ENCODE measurements at regions not wholly inside any gene's neighbourhood (a gene's known extent, or its start where the extent isn't known, plus 50 kb on each side); places are given as distances from the start of the nearest gene placed in this dataset.

- no peak for DNase-seq (ENCODE audit: low read depth)
These were observed 84.7 kb downstream of the MRPL46 start for GRCh38 chr15:88382482-88382983.

GRCh38 chr15:88378188-88378637 lies 89.0 kb downstream of the MRPL46 start:
- peak; percentile 10 for DNase-seq (ENCODE audit: low read depth)

GRCh38 chr15:88377509-88377908 lies 89.7 kb downstream of the MRPL46 start:
- no peak for DNase-seq (ENCODE audit: low read depth)

GRCh38 chr15:88376574-88377174 lies 90.5 kb downstream of the MRPL46 start:
- peak; percentile 8 for DNase-seq (ENCODE audit: low read depth)

- DNase-seq (ENCODE audit: low read depth): peak; percentile 41
These were observed 91.8 kb downstream of the MRPL46 start for GRCh38 chr15:88375234-88375927.

- no peak for DNase-seq (ENCODE audit: low read depth)
These were observed 102.1 kb downstream of the MRPL46 start for GRCh38 chr15:88365124-88365523.

GRCh38 chr15:88348579-88349230 lies 92.2 kb upstream of the NTRK3 start:
- DNase-seq (ENCODE audit: low read depth): no peak

- no peak for DNase-seq (ENCODE audit: low read depth)
These were observed 89.4 kb upstream of the NTRK3 start for GRCh38 chr15:88345962-88346361.

- no peak for DNase-seq (ENCODE audit: low read depth)
These were observed 88.2 kb upstream of the NTRK3 start for GRCh38 chr15:88344786-88345185.

GRCh38 chr15:88342666-88343065 lies 86.1 kb upstream of the NTRK3 start:
- DNase-seq (ENCODE audit: low read depth): no peak

GRCh38 chr15:88341653-88342052 lies 85.1 kb upstream of the NTRK3 start:
- no peak for DNase-seq (ENCODE audit: low read depth)

GRCh38 chr15:88341006-88341405 lies 84.5 kb upstream of the NTRK3 start:
- no peak for DNase-seq (ENCODE audit: low read depth)

GRCh38 chr15:88337993-88338392 lies 81.5 kb upstream of the NTRK3 start:
- no peak for DNase-seq (ENCODE audit: low read depth)

- DNase-seq (ENCODE audit: low read depth): no peak
These were observed 78.5 kb upstream of the NTRK3 start for GRCh38 chr15:88335074-88335473.

- peak; percentile 14 for DNase-seq (ENCODE audit: low read depth)
These were observed 77.9 kb upstream of the NTRK3 start for GRCh38 chr15:88334436-88334835.

- no peak for DNase-seq (ENCODE audit: low read depth)
These were observed 74.8 kb upstream of the NTRK3 start for GRCh38 chr15:88331291-88331690.

- no peak for DNase-seq (ENCODE audit: low read depth)
These were observed 70.4 kb upstream of the NTRK3 start for GRCh38 chr15:88326924-88327323.

- DNase-seq (ENCODE audit: low read depth): no peak
These were observed 68.2 kb upstream of the NTRK3 start for GRCh38 chr15:88324741-88325065.

GRCh38 chr15:88323976-88324740 lies 67.6 kb upstream of the NTRK3 start:
- DNase-seq (ENCODE audit: low read depth): no peak

GRCh38 chr15:88323468-88323867 lies 66.9 kb upstream of the NTRK3 start:
- no peak for DNase-seq (ENCODE audit: low read depth)

GRCh38 chr15:88322461-88322860 lies 65.9 kb upstream of the NTRK3 start:
- no peak for DNase-seq (ENCODE audit: low read depth)

GRCh38 chr15:88321271-88321670 lies 64.7 kb upstream of the NTRK3 start:
- DNase-seq (ENCODE audit: low read depth): no peak

GRCh38 chr15:88316586-88316985 lies 60.0 kb upstream of the NTRK3 start:
- no peak for DNase-seq (ENCODE audit: low read depth)

Measured in iris pigment epithelial cell (primary cell).